HEK293 (cell line): ENCODE measurements at regions not wholly inside any gene's neighbourhood (a gene's known extent, or its start where the extent isn't known, plus 50 kb on each side); places are given as distances from the start of the nearest gene placed in this dataset.

Source experiments
- CTCF ChIA-PET: fragments of 350-600 bp; formaldehyde crosslinking; extraction: SDS; loops from one replicate; lab custom pipeline; 2021; ENCODE audit warnings: antibody characterized with exemption; lab: Yijun Ruan, JAX
- POLR2A ChIA-PET: fragments of 300-600 bp; formaldehyde crosslinking; extraction: SDS; loops from one replicate; lab custom pipeline; 2020; ENCODE audit warnings: antibody characterized with exemption, inconsistent platforms; lab: Yijun Ruan, JAX
- H3K27ac ChIP-seq: fragments of 200-500 bp; sonication (Bioruptor generic); 2 replicates; pipeline ENCODE4 v1.5.1; 2014; ENCODE audit warnings: low read depth, low read length, control low read depth, inconsistent platforms; ENCODE audit errors: extremely low read depth
- H3K36me3 ChIP-seq, 2 experiments: fragments of 200-500 bp in 1 of 2; sonication (Bioruptor generic) in 1 of 2; 1 replicate in 1 of 2; 2 replicates in 1 of 2; pipeline ENCODE4 v1.5.1; 2014 to 2017; ENCODE audit warnings: inconsistent platforms in 2 of 2, low read length in 2 of 2; ENCODE audit not compliant: control insufficient read depth in 2 of 2, insufficient read depth in 1 of 2
- H3K4me1 ChIP-seq: fragments of 200-500 bp; sonication (Bioruptor generic); 2 replicates; pipeline ENCODE4 v1.5.1; 2014; ENCODE audit warnings: mild to moderate bottlenecking, low read length, inconsistent platforms; ENCODE audit not compliant: control insufficient read depth, insufficient read depth
- H3K4me3 ChIP-seq: 2 replicates; pipeline ENCODE4 v1.5.1; 2011; ENCODE audit warnings: low read depth, mild to moderate bottlenecking, control low read depth, low read length, moderate library complexity
- H3K9me3 ChIP-seq: fragments of 200-500 bp; sonication (Bioruptor generic); 2 replicates; pipeline ENCODE4 v1.5.1; 2014; ENCODE audit warnings: low read depth, low read length, inconsistent platforms; ENCODE audit not compliant: control insufficient read depth, insufficient read depth
- EGR2 ChIP-seq: fragments of 450-650 bp; formaldehyde crosslinking; IDR thresholded peaks from 2 replicates; pipeline ENCODE4 v1.5.1; 2016; ENCODE audit warnings: low read depth, missing biosample characterization, missing genetic modification characterization
- ZNF112 ChIP-seq: fragments of 450-650 bp; formaldehyde crosslinking; IDR thresholded peaks from 2 replicates; pipeline ENCODE4 v1.5.0; 2017; ENCODE audit warnings: missing biosample characterization, missing genetic modification characterization
- ZNF157 ChIP-seq: fragments of 450-650 bp; formaldehyde crosslinking; IDR thresholded peaks from 2 replicates; pipeline ENCODE4 v1.5.1; 2016; ENCODE audit warnings: missing biosample characterization, missing genetic modification characterization
- ZNF202 ChIP-seq: fragments of 450-650 bp; formaldehyde crosslinking; IDR thresholded peaks from 2 replicates; pipeline ENCODE4 v1.5.1; 2016; ENCODE audit warnings: missing biosample characterization, missing genetic modification characterization, borderline replicate concordance
- ZNF558 ChIP-seq: fragments of 450-650 bp; formaldehyde crosslinking; IDR thresholded peaks from 2 replicates; pipeline ENCODE4 v1.5.1; 2016; ENCODE audit warnings: missing biosample characterization, missing genetic modification characterization
- ZNF654 ChIP-seq: fragments of 450-650 bp; formaldehyde crosslinking; IDR thresholded peaks from 2 replicates; pipeline ENCODE4 v1.5.1; 2016; ENCODE audit warnings: low read depth, missing biosample characterization, missing genetic modification characterization
- ZNF791 ChIP-seq: fragments of 450-650 bp; formaldehyde crosslinking; IDR thresholded peaks from 2 replicates; pipeline ENCODE4 v1.5.1; 2016; ENCODE audit warnings: missing biosample characterization, missing genetic modification characterization
- ZNF843 ChIP-seq: fragments of 450-650 bp; formaldehyde crosslinking; IDR thresholded peaks from 2 replicates; pipeline ENCODE4 v1.5.1; 2016; ENCODE audit warnings: missing biosample characterization, missing genetic modification characterization
- ZSCAN23 ChIP-seq: fragments of 450-650 bp; formaldehyde crosslinking; IDR thresholded peaks from 2 replicates; pipeline ENCODE4 v1.5.1; 2016; ENCODE audit warnings: missing biosample characterization, missing genetic modification characterization
- TF ChIP-seq, protein P1 (sequence below): fragments of 450-650 bp; formaldehyde crosslinking; IDR thresholded peaks from 2 replicates; pipeline ENCODE4 v1.5.1; 2017; ENCODE audit warnings: missing biosample characterization, missing genetic modification characterization
- TF ChIP-seq, protein P2 (sequence below): fragments of 450-650 bp; formaldehyde crosslinking; IDR thresholded peaks from 2 replicates; pipeline ENCODE4 v1.5.1; 2017; ENCODE audit warnings: missing biosample characterization, missing genetic modification characterization
- TF ChIP-seq, protein P3 (sequence below): fragments of 450-650 bp; formaldehyde crosslinking; conservative IDR thresholded peaks from 2 replicates; pipeline ENCODE4 v1.5.1; 2016; ENCODE audit warnings: low read depth, missing biosample characterization, missing genetic modification characterization
- TF ChIP-seq, protein P4 (sequence below): fragments of 450-650 bp; IDR thresholded peaks from 2 replicates; pipeline ENCODE4 v1.5.1; 2018; ENCODE audit warnings: missing biosample characterization, mild to moderate bottlenecking, missing genetic modification characterization

DNA sequence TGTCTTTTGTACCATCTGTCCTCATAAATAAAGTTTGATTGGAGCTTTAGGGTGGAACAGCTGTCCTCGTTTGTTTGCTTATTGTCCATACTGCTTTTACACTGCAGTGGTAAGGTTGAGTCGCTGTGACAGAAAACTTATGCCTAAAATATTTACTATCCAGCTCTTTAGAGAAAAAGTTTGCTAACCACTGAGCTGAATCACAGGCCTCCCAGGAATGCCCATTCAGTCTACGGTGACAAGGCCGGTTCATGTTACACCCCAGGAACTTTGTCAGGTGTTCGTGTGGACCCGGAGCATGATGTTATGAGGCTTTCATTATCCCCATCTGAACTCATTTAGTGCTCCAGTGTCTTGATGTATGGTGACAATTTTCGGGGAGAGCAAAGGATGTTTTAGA lies 401.1 kb downstream of the SAMD5 start (continued):
- TF ChIP-seq, protein P1, sequence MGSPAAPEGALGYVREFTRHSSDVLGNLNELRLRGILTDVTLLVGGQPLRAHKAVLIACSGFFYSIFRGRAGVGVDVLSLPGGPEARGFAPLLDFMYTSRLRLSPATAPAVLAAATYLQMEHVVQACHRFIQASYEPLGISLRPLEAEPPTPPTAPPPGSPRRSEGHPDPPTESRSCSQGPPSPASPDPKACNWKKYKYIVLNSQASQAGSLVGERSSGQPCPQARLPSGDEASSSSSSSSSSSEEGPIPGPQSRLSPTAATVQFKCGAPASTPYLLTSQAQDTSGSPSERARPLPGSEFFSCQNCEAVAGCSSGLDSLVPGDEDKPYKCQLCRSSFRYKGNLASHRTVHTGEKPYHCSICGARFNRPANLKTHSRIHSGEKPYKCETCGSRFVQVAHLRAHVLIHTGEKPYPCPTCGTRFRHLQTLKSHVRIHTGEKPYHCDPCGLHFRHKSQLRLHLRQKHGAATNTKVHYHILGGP (tag by site-specific recombination), result no peak
- TF ChIP-seq, all 188 proteins: peak for 0

DNA sequence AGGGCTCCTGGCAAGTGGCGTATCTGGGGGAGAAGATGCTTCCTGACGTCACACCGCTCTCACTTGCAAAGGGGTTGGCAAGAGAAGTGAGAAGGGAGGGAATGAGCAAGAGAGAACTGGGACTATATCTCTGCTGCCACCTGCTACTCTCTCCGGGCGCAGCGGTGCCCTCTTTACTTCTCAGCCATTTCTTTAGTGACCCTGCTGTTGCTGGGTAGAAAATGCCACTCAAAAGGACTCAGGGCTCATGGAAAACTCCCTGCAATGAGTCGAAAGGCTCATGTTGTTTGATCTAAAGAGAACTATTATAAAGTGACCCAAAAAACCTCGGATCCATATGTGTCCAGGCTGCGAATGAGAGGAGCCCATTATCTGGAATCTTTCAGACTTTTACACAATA lies 401.8 kb downstream of the SAMD5 start:
- no peak overlapping the region for H3K4me3 ChIP-seq
- ChIA-PET CTCF (no interaction called here), POLR2A (no interaction called here)
- no peaks in the 10 kb centered on the region for H3K36me3 ChIP-seq
- H3K27ac ChIP-seq, result no peak overlapping the region
- no peak for TF ChIP-seq ZNF157
- no peak for TF ChIP-seq ZNF202 (tag by site-specific recombination)
- no peak for TF ChIP-seq EGR2 (tag by site-specific recombination)
- no peak for TF ChIP-seq ZNF791
- TF ChIP-seq, protein P2, sequence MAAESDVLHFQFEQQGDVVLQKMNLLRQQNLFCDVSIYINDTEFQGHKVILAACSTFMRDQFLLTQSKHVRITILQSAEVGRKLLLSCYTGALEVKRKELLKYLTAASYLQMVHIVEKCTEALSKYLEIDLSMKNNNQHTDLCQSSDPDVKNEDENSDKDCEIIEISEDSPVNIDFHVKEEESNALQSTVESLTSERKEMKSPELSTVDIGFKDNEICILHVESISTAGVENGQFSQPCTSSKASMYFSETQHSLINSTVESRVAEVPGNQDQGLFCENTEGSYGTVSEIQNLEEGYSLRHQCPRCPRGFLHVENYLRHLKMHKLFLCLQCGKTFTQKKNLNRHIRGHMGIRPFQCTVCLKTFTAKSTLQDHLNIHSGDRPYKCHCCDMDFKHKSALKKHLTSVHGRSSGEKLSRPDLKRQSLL (tag by site-specific recombination), result no peak
- TF ChIP-seq ZNF654, result no peak
- TF ChIP-seq ZNF558 (tag by site-specific recombination), result no peak
- H3K9me3 ChIP-seq, result no peaks in the 10 kb centered on the region
- no peaks in the 10 kb centered on the region for H3K4me1 ChIP-seq

DNA sequence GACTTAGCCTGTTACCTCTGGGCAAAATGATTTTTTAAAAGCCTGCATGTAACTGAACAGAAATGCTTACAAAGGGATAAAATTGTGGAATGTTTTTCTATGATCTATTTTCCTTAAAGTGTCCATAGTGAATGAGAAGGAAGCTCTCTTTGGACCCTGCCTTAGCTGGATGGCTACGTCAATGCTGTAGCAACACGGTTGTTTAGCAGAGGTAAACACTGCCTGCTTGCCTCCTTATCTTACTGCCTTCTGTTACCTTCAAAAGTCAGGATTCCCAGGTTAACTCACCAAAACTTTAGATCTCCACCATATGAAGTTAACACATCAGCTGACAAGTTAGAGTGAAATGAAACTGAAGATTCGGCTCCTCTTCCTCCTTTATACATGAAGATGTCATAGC lies 402.6 kb downstream of the SAMD5 start:
- POLR2A ChIA-PET, result no interaction called here
- Histone ChIP-seq H3K9me3 (no peaks in the 10 kb centered on the region), H3K4me1 (no peaks in the 10 kb centered on the region), H3K4me3 (no peak overlapping the region), H3K36me3 (no peaks in the 10 kb centered on the region), H3K27ac (no peak overlapping the region)
- TF ChIP-seq ZNF654 (no peak), ZSCAN23 (no peak), ZNF202 (tag by site-specific recombination) (no peak), ZNF112 (tag by site-specific recombination) (no peak), ZNF843 (tag by site-specific recombination) (no peak)
- TF ChIP-seq, protein P3, sequence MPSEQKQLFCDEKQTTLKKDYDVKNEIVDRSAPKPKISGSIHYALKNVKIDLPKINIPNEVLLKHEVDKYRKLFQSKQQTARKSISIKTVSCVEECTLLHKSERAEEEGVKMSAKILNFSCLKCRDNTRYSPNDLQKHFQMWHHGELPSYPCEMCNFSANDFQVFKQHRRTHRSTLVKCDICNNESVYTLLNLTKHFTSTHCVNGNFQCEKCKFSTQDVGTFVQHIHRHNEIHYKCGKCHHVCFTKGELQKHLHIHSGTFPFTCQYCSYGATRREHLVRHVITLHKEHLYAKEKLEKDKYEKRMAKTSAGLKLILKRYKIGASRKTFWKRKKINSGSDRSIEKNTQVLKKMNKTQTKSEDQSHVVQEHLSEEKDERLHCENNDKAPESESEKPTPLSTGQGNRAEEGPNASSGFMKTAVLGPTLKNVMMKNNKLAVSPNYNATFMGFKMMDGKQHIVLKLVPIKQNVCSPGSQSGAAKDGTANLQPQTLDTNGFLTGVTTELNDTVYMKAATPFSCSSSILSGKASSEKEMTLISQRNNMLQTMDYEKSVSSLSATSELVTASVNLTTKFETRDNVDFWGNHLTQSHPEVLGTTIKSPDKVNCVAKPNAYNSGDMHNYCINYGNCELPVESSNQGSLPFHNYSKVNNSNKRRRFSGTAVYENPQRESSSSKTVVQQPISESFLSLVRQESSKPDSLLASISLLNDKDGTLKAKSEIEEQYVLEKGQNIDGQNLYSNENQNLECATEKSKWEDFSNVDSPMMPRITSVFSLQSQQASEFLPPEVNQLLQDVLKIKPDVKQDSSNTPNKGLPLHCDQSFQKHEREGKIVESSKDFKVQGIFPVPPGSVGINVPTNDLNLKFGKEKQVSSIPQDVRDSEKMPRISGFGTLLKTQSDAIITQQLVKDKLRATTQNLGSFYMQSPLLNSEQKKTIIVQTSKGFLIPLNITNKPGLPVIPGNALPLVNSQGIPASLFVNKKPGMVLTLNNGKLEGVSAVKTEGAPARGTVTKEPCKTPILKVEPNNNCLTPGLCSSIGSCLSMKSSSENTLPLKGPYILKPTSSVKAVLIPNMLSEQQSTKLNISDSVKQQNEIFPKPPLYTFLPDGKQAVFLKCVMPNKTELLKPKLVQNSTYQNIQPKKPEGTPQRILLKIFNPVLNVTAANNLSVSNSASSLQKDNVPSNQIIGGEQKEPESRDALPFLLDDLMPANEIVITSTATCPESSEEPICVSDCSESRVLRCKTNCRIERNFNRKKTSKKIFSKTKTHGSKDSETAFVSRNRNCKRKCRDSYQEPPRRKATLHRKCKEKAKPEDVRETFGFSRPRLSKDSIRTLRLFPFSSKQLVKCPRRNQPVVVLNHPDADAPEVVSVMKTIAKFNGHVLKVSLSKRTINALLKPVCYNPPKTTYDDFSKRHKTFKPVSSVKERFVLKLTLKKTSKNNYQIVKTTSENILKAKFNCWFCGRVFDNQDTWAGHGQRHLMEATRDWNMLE, result no peak
- TF ChIP-seq, protein P4, sequence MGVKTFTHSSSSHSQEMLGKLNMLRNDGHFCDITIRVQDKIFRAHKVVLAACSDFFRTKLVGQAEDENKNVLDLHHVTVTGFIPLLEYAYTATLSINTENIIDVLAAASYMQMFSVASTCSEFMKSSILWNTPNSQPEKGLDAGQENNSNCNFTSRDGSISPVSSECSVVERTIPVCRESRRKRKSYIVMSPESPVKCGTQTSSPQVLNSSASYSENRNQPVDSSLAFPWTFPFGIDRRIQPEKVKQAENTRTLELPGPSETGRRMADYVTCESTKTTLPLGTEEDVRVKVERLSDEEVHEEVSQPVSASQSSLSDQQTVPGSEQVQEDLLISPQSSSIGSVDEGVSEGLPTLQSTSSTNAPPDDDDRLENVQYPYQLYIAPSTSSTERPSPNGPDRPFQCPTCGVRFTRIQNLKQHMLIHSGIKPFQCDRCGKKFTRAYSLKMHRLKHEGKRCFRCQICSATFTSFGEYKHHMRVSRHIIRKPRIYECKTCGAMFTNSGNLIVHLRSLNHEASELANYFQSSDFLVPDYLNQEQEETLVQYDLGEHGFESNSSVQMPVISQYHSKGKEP (tag by site-specific recombination), result no peak
- CTCF ChIA-PET, result no interaction called here
